K562 (cell line): ENCODE measurements at regions not wholly inside any gene's neighbourhood (a gene's known extent, or its start where the extent isn't known, plus 50 kb on each side); places are given as distances from the start of the nearest gene placed in this dataset.

ENCODE experiments used
- ATAC-seq: fragments of 200-7000 bp; cut with Tn5 transposase; 3 replicates; pipeline ENCODE4 v1.9.1; 2020; ENCODE audit warnings: moderate library complexity
- BruUV-seq: library from RNA; stranded (reverse); fragments of 400-500 nt; replicated peaks from 2 replicates; lab custom pipeline; 2021; lab: Mats Ljungman, UMichigan
- CTCF ChIA-PET: fragments of 300-600 bp; formaldehyde crosslinking; extraction: SDS; loops from one replicate; lab custom pipeline; 2021; ENCODE audit warnings: low intra/inter-chr PET ratio; lab: Yijun Ruan, JAX
- POLR2A ChIA-PET: fragments of 300-600, 350-650 bp; sonication (Branson Sonifier 250); formaldehyde crosslinking; extraction: SDS; loops from one replicate; lab custom pipeline; 2021; ENCODE audit warnings: antibody characterized with exemption, inconsistent platforms; lab: Yijun Ruan, JAX
- DNase-seq, 4 experiments: peaks; one replicate each; pipeline versions ENCODE4 v3.0.0 to v3.0.0-alpha.2; 2011 to 2018; ENCODE audit warnings: low spot score in 3 of 4, mixed read lengths in 3 of 4; ENCODE audit errors: extremely low read depth in 1 of 4
- FAIRE-seq: peaks from 2 replicates; lab custom pipeline; 2011; peaks lifted over from hg19 to GRCh38; lab: Jason Lieb, UNC
- H2AFZ ChIP-seq: 2 replicates; pipeline ENCODE4 v1.6.0; 2011; ENCODE audit warnings: low read depth, low read length, control low read depth, inconsistent platforms
- H3K27ac ChIP-seq: fragments of 200-600 bp; 3 replicates; pipeline ENCODE4 v1.8.0; 2011; ENCODE audit warnings: low read depth, mild to moderate bottlenecking, control low read depth, inconsistent platforms, low read length, moderate library complexity, mixed read lengths; ENCODE audit errors: extremely low read depth
- H3K27me3 ChIP-seq, 2 experiments: fragments of 300-600 bp in 1 of 2; 2 replicates in 1 of 2; 3 replicates in 1 of 2; pipeline versions ENCODE4 v1.6.0 to v1.8.0; 2011; ENCODE audit warnings: inconsistent platforms in 2 of 2, low read length in 2 of 2, mild to moderate bottlenecking in 1 of 2, mixed read lengths in 1 of 2, moderate library complexity in 1 of 2; ENCODE audit not compliant: control insufficient read depth in 2 of 2, insufficient read depth in 2 of 2
- H3K36me3 ChIP-seq: fragments of 300-600 bp; 3 replicates; pipeline ENCODE4 v1.8.0; 2011; ENCODE audit warnings: mild to moderate bottlenecking, low read length, inconsistent platforms; ENCODE audit not compliant: control insufficient read depth, insufficient read depth
- H3K4me1 ChIP-seq, 2 experiments: fragments of 200-600 bp in 1 of 2; replicated peaks in 1 of 2; 2 replicates in 1 of 2; 3 replicates in 1 of 2; pipeline versions ENCODE4 v1.5.1 to v1.8.0; 2011; ENCODE audit warnings: inconsistent platforms in 2 of 2, low read length in 2 of 2, mild to moderate bottlenecking in 1 of 2, mixed read lengths in 1 of 2, moderate library complexity in 1 of 2; ENCODE audit not compliant: control insufficient read depth in 2 of 2, insufficient read depth in 2 of 2
- H3K4me2 ChIP-seq: 2 replicates; pipeline ENCODE4 v1.6.1; 2011; ENCODE audit warnings: low read length, control low read depth, inconsistent platforms, mixed read lengths; ENCODE audit not compliant: insufficient read depth
- H3K4me3 ChIP-seq: fragments of 200-600 bp; sonication (generic), shearing (Covaris generic); 2 replicates; pipeline ENCODE4 v1.5.1; 2016; ENCODE audit warnings: control low read depth, inconsistent platforms
- H3K79me2 ChIP-seq: fragments of 200-600 bp; 3 replicates; pipeline ENCODE4 v1.8.0; 2011; ENCODE audit warnings: low read length, inconsistent platforms; ENCODE audit not compliant: control insufficient read depth, insufficient read depth
- H3K9ac ChIP-seq, 2 experiments: 2 replicates each; pipeline versions ENCODE4 v1.6.0 to v1.6.1; 2011; ENCODE audit warnings: low read depth in 2 of 2, low read length in 2 of 2, control low read depth in 1 of 2, inconsistent platforms in 1 of 2, mild to moderate bottlenecking in 1 of 2, mixed read lengths in 1 of 2; ENCODE audit not compliant: insufficient read depth in 1 of 2
- H3K9me1 ChIP-seq: one replicate; pipeline ENCODE4 v1.6.0; 2011; ENCODE audit warnings: inconsistent platforms, mild to moderate bottlenecking, low read length, moderate library complexity; ENCODE audit not compliant: control insufficient read depth, insufficient read depth
- H3K9me3 ChIP-seq: replicated peaks from 2 replicates; pipeline ENCODE4 v1.5.1; 2011; ENCODE audit warnings: low read depth, low read length, inconsistent platforms; ENCODE audit not compliant: control insufficient read depth, insufficient read depth
- H4K20me1 ChIP-seq: replicated peaks from 2 replicates; pipeline ENCODE4 v1.6.1; 2011; ENCODE audit warnings: low read length, inconsistent platforms, mixed read lengths; ENCODE audit not compliant: control insufficient read depth, insufficient read depth
- DDX20 ChIP-seq: fragments of 450-650 bp; IDR thresholded peaks from 2 replicates; pipeline ENCODE4 v1.6.1; 2016; ENCODE audit warnings: missing genetic modification characterization, low read depth, mild to moderate bottlenecking, missing compliant biosample characterization, moderate library complexity
- ETV6 ChIP-seq, 3 experiments: fragments of 150-350 bp in 1 of 3; sonication (generic) in 1 of 3; formaldehyde crosslinking in 1 of 3; IDR thresholded peaks; 2 replicates each; pipeline versions ENCODE4 v1.6.1 to v1.8.0; 2014 to 2022; ENCODE audit warnings: borderline replicate concordance in 2 of 3, low read depth in 2 of 3, antibody characterized with exemption in 1 of 3, low read length in 1 of 3, mild to moderate bottlenecking in 1 of 3, missing genetic modification reagents in 1 of 3
- FOXM1 ChIP-seq, 2 experiments: fragments of 450-650 bp in 1 of 2; sonication (generic) in 1 of 2; formaldehyde crosslinking in 1 of 2; IDR thresholded peaks; 2 replicates each; pipeline versions ENCODE4 v1.6.1 to v1.9.0; 2017 to 2022; ENCODE audit warnings: low read depth in 2 of 2, mild to moderate bottlenecking in 2 of 2, missing genetic modification reagents in 1 of 2, moderate library complexity in 1 of 2
- KAT2B ChIP-seq: IDR thresholded peaks from one replicate; pipeline ENCODE4 v1.6.1; 2012; ENCODE audit warnings: low read depth, mild to moderate bottlenecking, control low read depth, inconsistent platforms, low read length, moderate library complexity
- MEF2A ChIP-seq: IDR thresholded peaks from 2 replicates; pipeline ENCODE4 v1.6.1; 2011; ENCODE audit warnings: low read depth, mild to moderate bottlenecking, low read length, moderate library complexity; ENCODE audit not compliant: control insufficient read depth
- NFIC ChIP-seq: fragments of 450-650 bp; IDR thresholded peaks from 2 replicates; pipeline ENCODE4 v1.6.1; 2017; ENCODE audit warnings: mild to moderate bottlenecking, inconsistent platforms
- PRDM10 ChIP-seq: fragments of 450-650 bp; IDR thresholded peaks from 2 replicates; pipeline ENCODE4 v1.6.1; 2018; ENCODE audit not compliant: partially characterized antibody
- RFX5 ChIP-seq: IDR thresholded peaks from 2 replicates; pipeline ENCODE4 v1.6.1; 2011; ENCODE audit warnings: low read depth, mild to moderate bottlenecking, improper control_type of control experiment, low read length
- ZNF311 ChIP-seq: fragments of 250-450 bp; sonication (Bioruptor Pico); IDR thresholded peaks from 2 replicates; pipeline ENCODE4 v1.4.0; 2020; ENCODE audit warnings: mild to moderate bottlenecking, moderate library complexity
- ZNF699 ChIP-seq: fragments of 250-450 bp; sonication (Bioruptor Pico); IDR thresholded peaks from 2 replicates; pipeline ENCODE4 v1.8.0; 2021; ENCODE audit warnings: mild to moderate bottlenecking, moderate library complexity; ENCODE audit not compliant: insufficient replicate concordance
- ZNF707 ChIP-seq: fragments of 250-450 bp; sonication (Bioruptor Pico); conservative IDR thresholded peaks from 2 replicates; pipeline ENCODE4 v1.8.0; 2022; ENCODE audit warnings: inconsistent platforms, mild to moderate bottlenecking, moderate library complexity
- WGBS: fragments of 100-300 bp; shearing (Covaris generic); methylation state at CpG from one replicate; pipeline ENCODE4 v1.1.6; 2016; ENCODE audit warnings: low coverage, mixed read lengths; ENCODE audit not compliant: insufficient coverage; ENCODE audit errors: missing lambda C conversion rate; 5-methylcytosine and 5-hydroxymethylcytosine counted together
- in situ Hi-C: fragments of 300-500 bp; cut with MboI; formaldehyde crosslinking; loops from 4 replicates; pipeline ENCODE4 v1.15.0; 2018; ENCODE audit warnings: inconsistent platforms, mixed read lengths
- intact Hi-C: fragments of 100-400 bp; cut with micrococcal nuclease; formaldehyde crosslinking; loops from 2 replicates; pipeline ENCODE4 v1.14.2; 2022
- TF ChIP-seq, protein P1 (sequence below): fragments of 200-400 bp; formaldehyde crosslinking; IDR thresholded peaks from 2 replicates; pipeline ENCODE4 v1.6.1; 2017; ENCODE audit warnings: mild to moderate bottlenecking, low read depth, low read length, moderate library complexity
- TF ChIP-seq, protein P2 (sequence below): sonication (generic); formaldehyde crosslinking; IDR thresholded peaks from 2 replicates; pipeline ENCODE4 v1.8.1; 2023; ENCODE audit warnings: mild to moderate bottlenecking, missing genetic modification reagents

- ATAC-seq = no peak
Observed at GRCh38 chr2:238731961-238732360, 115.9 kb upstream of the TWIST2 start.

More at GRCh38 chr2:238731961-238732360, 115.9 kb upstream of the TWIST2 start:
- WGBS = 0% methylated on average over 3 of the region's 3 CpGs
- Histone ChIP-seq H3K27me3 (no peaks in the 10 kb centered on the region; a peak in 1 of 5 replicates), H3K9ac (no peak overlapping the region), H3K27ac (no peak overlapping the region), H3K36me3 (no peaks in the 10 kb centered on the region), H4K20me1 (no peaks in the 10 kb centered on the region), H3K9me1 (no peaks in the 10 kb centered on the region), H3K4me3 (no peak overlapping the region), H3K4me2 (no peak overlapping the region), H2AFZ (no peak overlapping the region), H3K4me1 (no peaks in the 10 kb centered on the region), H3K79me2 (no peaks in the 10 kb centered on the region), H3K9me3 (no peaks in the 10 kb centered on the region)
- in situ Hi-C loops = no loop called here
- FAIRE-seq (no peak), DNase-seq (no peak)
- CTCF ChIA-PET = no interaction called here
- no TSS peak for BruUV-seq
- intact Hi-C loops = no loop called here
- TF ChIP-seq KAT2B (no peak), ZNF699 (CRISPR knock-in tag) (no peak), ZNF311 (CRISPR knock-in tag) (no peak), ZNF707 (CRISPR knock-in tag) (no peak), DDX20 (tag) (no peak), ETV6 (IDR thresholded peaks at IDR 0.05; ENCODE audit: borderline replicate concordance in 1 of 2, low read depth in 2 of 2, low read length in 1 of 2) (no peak), ETV6 (CRISPR knock-in tag; IDR thresholded peaks at IDR 0.05; ENCODE audit: borderline replicate concordance) (no peak), NFIC (no peak), PRDM10 (no peak), FOXM1 (IDR thresholded peaks at IDR 0.05; ENCODE audit: low read depth) (no peak), FOXM1 (CRISPR knock-in tag; IDR thresholded peaks at IDR 0.05; ENCODE audit: low read depth) (no peak), MEF2A (no peak), RFX5 (no peak)
- TF ChIP-seq, protein P1, sequence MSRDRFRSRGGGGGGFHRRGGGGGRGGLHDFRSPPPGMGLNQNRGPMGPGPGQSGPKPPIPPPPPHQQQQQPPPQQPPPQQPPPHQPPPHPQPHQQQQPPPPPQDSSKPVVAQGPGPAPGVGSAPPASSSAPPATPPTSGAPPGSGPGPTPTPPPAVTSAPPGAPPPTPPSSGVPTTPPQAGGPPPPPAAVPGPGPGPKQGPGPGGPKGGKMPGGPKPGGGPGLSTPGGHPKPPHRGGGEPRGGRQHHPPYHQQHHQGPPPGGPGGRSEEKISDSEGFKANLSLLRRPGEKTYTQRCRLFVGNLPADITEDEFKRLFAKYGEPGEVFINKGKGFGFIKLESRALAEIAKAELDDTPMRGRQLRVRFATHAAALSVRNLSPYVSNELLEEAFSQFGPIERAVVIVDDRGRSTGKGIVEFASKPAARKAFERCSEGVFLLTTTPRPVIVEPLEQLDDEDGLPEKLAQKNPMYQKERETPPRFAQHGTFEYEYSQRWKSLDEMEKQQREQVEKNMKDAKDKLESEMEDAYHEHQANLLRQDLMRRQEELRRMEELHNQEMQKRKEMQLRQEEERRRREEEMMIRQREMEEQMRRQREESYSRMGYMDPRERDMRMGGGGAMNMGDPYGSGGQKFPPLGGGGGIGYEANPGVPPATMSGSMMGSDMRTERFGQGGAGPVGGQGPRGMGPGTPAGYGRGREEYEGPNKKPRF = no peak
- TF ChIP-seq, protein P2, sequence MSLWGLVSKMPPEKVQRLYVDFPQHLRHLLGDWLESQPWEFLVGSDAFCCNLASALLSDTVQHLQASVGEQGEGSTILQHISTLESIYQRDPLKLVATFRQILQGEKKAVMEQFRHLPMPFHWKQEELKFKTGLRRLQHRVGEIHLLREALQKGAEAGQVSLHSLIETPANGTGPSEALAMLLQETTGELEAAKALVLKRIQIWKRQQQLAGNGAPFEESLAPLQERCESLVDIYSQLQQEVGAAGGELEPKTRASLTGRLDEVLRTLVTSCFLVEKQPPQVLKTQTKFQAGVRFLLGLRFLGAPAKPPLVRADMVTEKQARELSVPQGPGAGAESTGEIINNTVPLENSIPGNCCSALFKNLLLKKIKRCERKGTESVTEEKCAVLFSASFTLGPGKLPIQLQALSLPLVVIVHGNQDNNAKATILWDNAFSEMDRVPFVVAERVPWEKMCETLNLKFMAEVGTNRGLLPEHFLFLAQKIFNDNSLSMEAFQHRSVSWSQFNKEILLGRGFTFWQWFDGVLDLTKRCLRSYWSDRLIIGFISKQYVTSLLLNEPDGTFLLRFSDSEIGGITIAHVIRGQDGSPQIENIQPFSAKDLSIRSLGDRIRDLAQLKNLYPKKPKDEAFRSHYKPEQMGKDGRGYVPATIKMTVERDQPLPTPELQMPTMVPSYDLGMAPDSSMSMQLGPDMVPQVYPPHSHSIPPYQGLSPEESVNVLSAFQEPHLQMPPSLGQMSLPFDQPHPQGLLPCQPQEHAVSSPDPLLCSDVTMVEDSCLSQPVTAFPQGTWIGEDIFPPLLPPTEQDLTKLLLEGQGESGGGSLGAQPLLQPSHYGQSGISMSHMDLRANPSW (CRISPR knock-in tag) = no peak
- POLR2A ChIA-PET = no interaction called here
